ENCODE measurements at regions not wholly inside any gene's neighbourhood (a gene's known extent, or its start where the extent isn't known, plus 50 kb on each side); places are given as distances from the start of the nearest gene placed in this dataset.

DNA sequence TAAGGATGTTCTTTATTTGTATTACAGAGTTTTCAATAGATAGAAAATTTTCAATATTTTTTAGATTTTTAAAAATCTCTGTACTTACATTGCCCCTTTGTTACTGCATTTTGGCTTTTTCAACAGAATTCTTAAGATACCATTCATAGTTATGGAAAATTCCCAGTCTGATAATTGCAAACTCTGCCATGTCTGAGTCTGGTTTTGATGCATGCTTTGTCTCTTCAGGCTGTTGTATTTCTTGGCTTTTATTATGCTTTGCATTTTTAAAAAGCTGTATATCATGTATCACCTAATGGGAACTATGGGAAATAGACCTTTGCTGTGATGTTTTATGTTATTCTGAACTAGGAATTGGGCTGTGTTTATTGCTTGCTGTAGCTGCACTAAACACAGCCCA is 898.9 kb upstream of the ADGRB3 start:
- TF ChIP-seq POLR2AphosphoS5 (IDR thresholded peaks at IDR 0.05; ENCODE audit: insufficient read depth in 1 of 2, low read depth in 1 of 2) (no peak), POLR2A (IDR thresholded peaks at IDR 0.05) (no peak), CTCF (IDR thresholded peaks at IDR 0.05) (no peak)
- intact Hi-C loops (cut with DNase I): no loop called here
- Histone ChIP-seq H3K36me3 (no peaks in the 10 kb centered on the region), H3K4me3 (no peak overlapping the region), H3K27ac (no peak overlapping the region), H3K4me1 (no peaks in the 10 kb centered on the region), H3K27me3 (no peaks in the 10 kb centered on the region), H3K9me3 (no peaks in the 10 kb centered on the region)
- no peak for DNase-seq (ENCODE audit: extremely low spot score in 2 of 2)

DNA sequence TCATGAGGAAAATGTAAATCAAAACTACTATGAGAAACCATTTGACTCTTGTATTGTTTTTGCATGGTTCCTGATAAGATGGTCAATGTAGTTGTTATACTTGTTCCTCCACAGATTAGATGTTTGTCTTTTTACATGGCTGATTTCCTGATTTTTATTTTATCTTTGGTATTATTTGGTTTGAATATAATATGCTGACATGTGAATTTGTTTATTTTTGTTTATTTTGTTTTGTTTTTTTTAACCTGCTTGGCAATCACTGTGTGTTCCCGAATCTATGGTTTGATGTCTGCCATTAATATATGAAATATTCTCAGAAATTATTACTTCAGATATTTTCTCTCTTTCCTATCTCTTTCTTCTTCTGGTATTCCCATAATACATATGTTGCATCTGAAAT is 899.5 kb upstream of the ADGRB3 start:
- intact Hi-C loops (cut with DNase I): no loop called here
- no peak overlapping the region for H3K4me3 ChIP-seq
- H3K27ac ChIP-seq: no peak overlapping the region
- H3K36me3 ChIP-seq: no peaks in the 10 kb centered on the region
- no peaks in the 10 kb centered on the region for H3K27me3 ChIP-seq
- TF ChIP-seq POLR2A (IDR thresholded peaks at IDR 0.05): no peak
- no peak for TF ChIP-seq CTCF (IDR thresholded peaks at IDR 0.05)
- no peak for TF ChIP-seq POLR2AphosphoS5 (IDR thresholded peaks at IDR 0.05; ENCODE audit: insufficient read depth in 1 of 2, low read depth in 1 of 2)
- H3K9me3 ChIP-seq: no peaks in the 10 kb centered on the region
- DNase-seq (ENCODE audit: extremely low spot score in 2 of 2): no peak
- H3K4me1 ChIP-seq: no peaks in the 10 kb centered on the region

GRCh38 chr6:67722861-67723261 is 912.2 kb upstream of the ADGRB3 start:
- Histone ChIP-seq H3K4me1 (no peaks in the 10 kb centered on the region), H3K27ac (no peak overlapping the region), H3K27me3 (no peaks in the 10 kb centered on the region), H3K9me3 (no peaks in the 10 kb centered on the region), H3K36me3 (no peaks in the 10 kb centered on the region), H3K4me3 (no peak overlapping the region)
- intact Hi-C loops (cut with DNase I): no loop called here
- no peak for TF ChIP-seq POLR2A (IDR thresholded peaks at IDR 0.05)
- TF ChIP-seq CTCF (IDR thresholded peaks at IDR 0.05): no peak
- no peak for TF ChIP-seq POLR2AphosphoS5 (IDR thresholded peaks at IDR 0.05; ENCODE audit: insufficient read depth in 1 of 2, low read depth in 1 of 2)
- DNase-seq (ENCODE audit: extremely low spot score in 2 of 2): no peak

DNA sequence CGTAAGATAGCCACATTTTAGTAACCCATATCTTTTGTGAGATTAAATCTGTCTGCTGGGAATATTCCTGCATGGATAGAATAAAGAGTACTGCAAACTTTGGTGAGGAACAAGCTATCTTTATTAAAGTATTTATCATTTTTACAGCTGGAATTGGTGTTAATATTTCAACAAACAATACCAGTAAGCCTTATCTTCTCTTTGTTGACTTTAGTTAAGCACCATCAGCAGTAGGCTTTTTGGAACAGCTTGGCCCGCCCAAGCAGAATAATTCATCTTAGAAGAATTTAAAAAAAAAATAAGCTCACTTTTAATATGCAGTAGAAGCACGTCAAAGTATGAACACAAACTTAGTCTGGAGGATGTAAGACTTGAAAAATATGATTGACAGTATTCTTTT is 917.8 kb upstream of the ADGRB3 start:
- TF ChIP-seq POLR2AphosphoS5 (IDR thresholded peaks at IDR 0.05; ENCODE audit: insufficient read depth in 1 of 2, low read depth in 1 of 2) (no peak), CTCF (IDR thresholded peaks at IDR 0.05) (no peak), POLR2A (IDR thresholded peaks at IDR 0.05) (no peak)
- H3K4me1 ChIP-seq: no peaks in the 10 kb centered on the region
- intact Hi-C loops (cut with DNase I): no loop called here

DNA sequence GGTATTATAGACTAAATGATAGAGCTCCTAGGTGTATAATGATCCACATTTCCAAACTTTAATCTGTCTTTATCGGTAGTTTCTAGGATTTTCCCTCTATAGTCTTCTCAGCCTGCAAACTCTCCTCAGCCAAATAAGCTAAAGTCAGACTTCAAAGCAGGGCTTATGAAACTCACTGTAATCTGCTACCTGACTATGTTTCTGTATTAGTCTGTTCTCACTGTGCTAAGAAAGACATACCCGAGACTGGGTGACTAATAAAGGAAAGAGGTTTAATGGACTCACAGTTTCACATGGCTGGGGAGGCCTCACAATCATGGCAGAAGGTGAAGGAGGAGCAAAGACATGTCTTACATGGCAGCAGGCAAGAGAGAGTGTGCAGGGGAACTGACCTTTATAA is 928.7 kb upstream of the ADGRB3 start:
- Histone ChIP-seq H3K27ac (no peak overlapping the region), H3K27me3 (no peaks in the 10 kb centered on the region), H3K4me3 (no peak overlapping the region), H3K36me3 (no peaks in the 10 kb centered on the region), H3K9me3 (no peaks in the 10 kb centered on the region), H3K4me1 (no peaks in the 10 kb centered on the region)
- DNase-seq (ENCODE audit: extremely low spot score in 2 of 2): no peak
- no peak for TF ChIP-seq CTCF (IDR thresholded peaks at IDR 0.05)
- TF ChIP-seq POLR2A (IDR thresholded peaks at IDR 0.05): no peak
- TF ChIP-seq POLR2AphosphoS5 (IDR thresholded peaks at IDR 0.05; ENCODE audit: insufficient read depth in 1 of 2, low read depth in 1 of 2): no peak
- intact Hi-C loops (cut with DNase I): no loop called here

More for the DNA sequence above, 917.8 kb upstream of the ADGRB3 start:
- no peak overlapping the region for H3K4me3 ChIP-seq
- no peaks in the 10 kb centered on the region for H3K9me3 ChIP-seq
- no peaks in the 10 kb centered on the region for H3K27me3 ChIP-seq
- no peak overlapping the region for H3K27ac ChIP-seq
- H3K36me3 ChIP-seq: no peaks in the 10 kb centered on the region
- no peak for DNase-seq (ENCODE audit: extremely low spot score in 2 of 2)

Data from vagina (tissue), 2 donors.